ENCODE measurements at regions not wholly inside any gene's neighbourhood (a gene's known extent, or its start where the extent isn't known, plus 50 kb on each side); places are given as distances from the start of the nearest gene placed in this dataset.

DNA sequence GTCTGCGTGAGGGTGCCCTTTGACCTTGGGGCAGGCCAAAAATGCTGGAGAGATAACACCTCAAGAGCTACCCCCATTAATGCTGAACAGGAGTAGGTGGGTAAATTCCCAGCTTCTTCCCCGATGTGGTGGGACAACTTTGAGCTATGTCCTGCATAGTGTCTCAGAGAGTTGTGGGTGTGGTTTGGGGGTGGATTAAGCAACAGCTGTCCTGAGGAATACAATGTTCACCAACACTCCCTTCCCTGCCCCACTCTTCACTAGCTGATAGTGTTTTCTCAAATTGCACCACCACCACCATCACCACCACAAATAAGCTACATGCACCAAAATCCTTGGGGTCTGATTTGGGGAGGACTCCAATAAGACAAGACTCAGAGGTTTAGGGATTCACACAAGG lies 258.4 kb downstream of the HLX start:
- Histone ChIP-seq H3K4me1 (ENCODE audit: control insufficient read depth, insufficient read depth, low read length) (no peaks in the 10 kb centered on the region), H3K36me3 (ENCODE audit: control insufficient read depth, insufficient read depth, low read length) (no peaks in the 10 kb centered on the region), H3K27ac (ENCODE audit: low read length) (no peak overlapping the region), H3K9me3 (ENCODE audit: control insufficient read depth, low read depth, low read length) (no peaks in the 10 kb centered on the region), H3K27me3 (ENCODE audit: control insufficient read depth, insufficient read depth, low read length) (no peaks in the 10 kb centered on the region), H3K4me3 (ENCODE audit: low read length) (no peak overlapping the region)
- DNase-seq = no peak
- WGBS (ENCODE audit: insufficient coverage, low lambda C conversion rate) = no CpG with 5 or more reads among the region's 2 CpGs

DNA sequence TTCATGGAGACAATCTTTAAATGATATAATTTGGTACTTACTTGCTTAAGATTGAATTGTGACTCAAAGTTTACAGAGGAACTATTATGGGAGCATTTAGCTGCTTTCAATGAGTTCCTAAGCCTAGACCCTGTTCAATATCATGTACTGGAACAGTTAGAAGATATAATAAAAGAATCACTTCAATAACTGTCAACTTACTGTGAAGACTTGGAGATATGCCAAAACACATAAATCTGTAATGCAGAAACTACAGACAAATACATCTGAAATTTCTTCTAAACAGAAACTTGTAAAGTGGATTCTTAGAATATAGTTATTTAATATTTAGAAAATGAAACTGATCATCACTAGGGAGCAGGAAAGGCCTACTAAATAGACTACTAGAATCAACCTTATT lies 259.3 kb downstream of the HLX start:
- H3K4me3 ChIP-seq (ENCODE audit: low read length) = no peak overlapping the region
- no peaks in the 10 kb centered on the region for H3K4me1 ChIP-seq (ENCODE audit: control insufficient read depth, insufficient read depth, low read length)
- no peak overlapping the region for H3K27ac ChIP-seq (ENCODE audit: low read length)
- DNase-seq = no peak
- no peaks in the 10 kb centered on the region for H3K9me3 ChIP-seq (ENCODE audit: control insufficient read depth, low read depth, low read length)
- no peaks in the 10 kb centered on the region for H3K36me3 ChIP-seq (ENCODE audit: control insufficient read depth, insufficient read depth, low read length)
- no peaks in the 10 kb centered on the region for H3K27me3 ChIP-seq (ENCODE audit: control insufficient read depth, insufficient read depth, low read length)

GRCh38 chr1:221139991-221140390 lies 260.7 kb downstream of the HLX start:
- Histone ChIP-seq H3K27me3 (ENCODE audit: control insufficient read depth, insufficient read depth, low read length) (no peaks in the 10 kb centered on the region), H3K27ac (ENCODE audit: low read length) (no peak overlapping the region), H3K4me1 (ENCODE audit: control insufficient read depth, insufficient read depth, low read length) (no peaks in the 10 kb centered on the region), H3K4me3 (ENCODE audit: low read length) (no peak overlapping the region), H3K9me3 (ENCODE audit: control insufficient read depth, low read depth, low read length) (no peaks in the 10 kb centered on the region), H3K36me3 (ENCODE audit: control insufficient read depth, insufficient read depth, low read length) (no peaks in the 10 kb centered on the region)
- WGBS (ENCODE audit: insufficient coverage, low lambda C conversion rate) = no CpG with 5 or more reads among the region's 1 CpG
- DNase-seq = no peak

GRCh38 chr1:221141096-221141495 lies 261.9 kb downstream of the HLX start:
- no peaks in the 10 kb centered on the region for H3K27me3 ChIP-seq (ENCODE audit: control insufficient read depth, insufficient read depth, low read length)
- no peak overlapping the region for H3K4me3 ChIP-seq (ENCODE audit: low read length)
- H3K4me1 ChIP-seq (ENCODE audit: control insufficient read depth, insufficient read depth, low read length) = no peaks in the 10 kb centered on the region
- H3K27ac ChIP-seq (ENCODE audit: low read length) = no peak overlapping the region
- no peaks in the 10 kb centered on the region for H3K36me3 ChIP-seq (ENCODE audit: control insufficient read depth, insufficient read depth, low read length)
- no peaks in the 10 kb centered on the region for H3K9me3 ChIP-seq (ENCODE audit: control insufficient read depth, low read depth, low read length)
- no peak for DNase-seq
- 100% methylated on average over 1 of the region's 2 CpGs for WGBS (ENCODE audit: insufficient coverage, low lambda C conversion rate)

GRCh38 chr1:221141606-221142285 lies 262.5 kb downstream of the HLX start:
- H3K36me3 ChIP-seq (ENCODE audit: control insufficient read depth, insufficient read depth, low read length) = no peaks in the 10 kb centered on the region
- 100% methylated on average over 1 of the region's 6 CpGs for WGBS (ENCODE audit: insufficient coverage, low lambda C conversion rate)
- DNase-seq = no peak
- H3K4me3 ChIP-seq (ENCODE audit: low read length) = no peak overlapping the region
- no peaks in the 10 kb centered on the region for H3K9me3 ChIP-seq (ENCODE audit: control insufficient read depth, low read depth, low read length)
- no peaks in the 10 kb centered on the region for H3K4me1 ChIP-seq (ENCODE audit: control insufficient read depth, insufficient read depth, low read length)
- H3K27ac ChIP-seq (ENCODE audit: low read length) = no peak overlapping the region
- H3K27me3 ChIP-seq (ENCODE audit: control insufficient read depth, insufficient read depth, low read length) = no peaks in the 10 kb centered on the region

- no peak for DNase-seq
- Histone ChIP-seq H3K27me3 (ENCODE audit: control insufficient read depth, insufficient read depth, low read length) (no peaks in the 10 kb centered on the region), H3K9me3 (ENCODE audit: control insufficient read depth, low read depth, low read length) (no peaks in the 10 kb centered on the region), H3K27ac (ENCODE audit: low read length) (no peak overlapping the region), H3K4me1 (ENCODE audit: control insufficient read depth, insufficient read depth, low read length) (no peaks in the 10 kb centered on the region), H3K4me3 (ENCODE audit: low read length) (no peak overlapping the region), H3K36me3 (ENCODE audit: control insufficient read depth, insufficient read depth, low read length) (no peaks in the 10 kb centered on the region)
- WGBS (ENCODE audit: insufficient coverage, low lambda C conversion rate) = 83% methylated on average over 1 of the region's 4 CpGs
Observed at GRCh38 chr1:221148660-221149059, 269.4 kb downstream of the HLX start.

GRCh38 chr1:221149111-221149510 lies 269.9 kb downstream of the HLX start:
- H3K4me3 ChIP-seq (ENCODE audit: low read length) = no peak overlapping the region
- H3K36me3 ChIP-seq (ENCODE audit: control insufficient read depth, insufficient read depth, low read length) = no peaks in the 10 kb centered on the region
- no peaks in the 10 kb centered on the region for H3K27me3 ChIP-seq (ENCODE audit: control insufficient read depth, insufficient read depth, low read length)
- H3K4me1 ChIP-seq (ENCODE audit: control insufficient read depth, insufficient read depth, low read length) = no peaks in the 10 kb centered on the region
- no peak overlapping the region for H3K27ac ChIP-seq (ENCODE audit: low read length)
- no peak for DNase-seq
- no peaks in the 10 kb centered on the region for H3K9me3 ChIP-seq (ENCODE audit: control insufficient read depth, low read depth, low read length)
- 77% methylated on average over 3 of the region's 4 CpGs for WGBS (ENCODE audit: insufficient coverage, low lambda C conversion rate)

DNA sequence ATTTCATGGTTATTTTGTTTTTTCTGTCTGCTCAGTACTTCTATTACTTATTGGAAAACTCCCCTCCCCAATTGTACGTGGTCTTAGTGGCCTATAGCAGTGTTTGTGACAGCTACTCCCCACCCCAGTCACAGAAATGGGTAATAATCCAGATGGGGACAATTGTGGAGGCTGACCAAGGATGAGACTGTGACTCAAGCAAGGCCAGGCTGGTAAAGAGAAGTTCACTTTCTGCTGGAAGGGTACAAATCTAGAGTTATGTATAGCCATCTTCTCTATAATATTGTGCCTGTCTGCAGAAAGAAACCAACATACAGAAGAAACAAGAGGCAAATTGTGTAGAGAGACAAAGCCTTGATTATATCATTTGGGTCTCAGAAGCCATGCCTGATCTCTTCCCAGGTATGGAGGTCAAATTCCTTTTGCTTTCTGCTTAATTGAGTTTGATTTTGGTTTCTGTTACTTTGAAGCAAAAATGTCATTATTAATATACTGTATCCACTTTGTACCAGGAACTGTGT lies 270.4 kb downstream of the HLX start:
- Histone ChIP-seq H3K27me3 (ENCODE audit: control insufficient read depth, insufficient read depth, low read length) (no peaks in the 10 kb centered on the region), H3K4me3 (ENCODE audit: low read length) (no peak overlapping the region), H3K36me3 (ENCODE audit: control insufficient read depth, insufficient read depth, low read length) (no peaks in the 10 kb centered on the region), H3K27ac (ENCODE audit: low read length) (no peak overlapping the region), H3K4me1 (ENCODE audit: control insufficient read depth, insufficient read depth, low read length) (no peaks in the 10 kb centered on the region), H3K9me3 (ENCODE audit: control insufficient read depth, low read depth, low read length) (no peaks in the 10 kb centered on the region)
- DNase-seq = no peak
- WGBS (ENCODE audit: insufficient coverage, low lambda C conversion rate) = no CpG with 5 or more reads among the region's 1 CpG

DNA sequence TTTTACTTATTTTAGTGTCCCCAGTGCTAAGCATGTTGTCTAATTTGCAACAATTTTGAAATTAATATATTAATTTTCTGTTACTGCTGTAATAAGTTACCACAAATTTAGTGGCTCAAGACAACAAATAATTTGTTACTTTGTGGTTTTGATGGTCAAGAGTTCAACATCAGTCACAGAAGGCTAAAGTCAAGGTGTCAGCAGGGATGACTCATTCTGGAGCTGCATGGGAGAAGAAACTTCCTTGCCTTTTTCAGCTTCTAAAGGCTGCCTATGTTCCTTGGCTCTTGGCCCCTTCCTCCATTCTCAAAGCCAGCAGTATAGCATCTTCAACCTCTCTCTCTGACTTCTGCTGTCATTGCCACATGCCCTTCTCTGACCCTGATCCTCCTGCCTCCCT lies 271.8 kb downstream of the HLX start:
- no peaks in the 10 kb centered on the region for H3K4me1 ChIP-seq (ENCODE audit: control insufficient read depth, insufficient read depth, low read length)
- no peak overlapping the region for H3K27ac ChIP-seq (ENCODE audit: low read length)
- DNase-seq = no peak
- no peaks in the 10 kb centered on the region for H3K36me3 ChIP-seq (ENCODE audit: control insufficient read depth, insufficient read depth, low read length)
- H3K27me3 ChIP-seq (ENCODE audit: control insufficient read depth, insufficient read depth, low read length) = no peaks in the 10 kb centered on the region
- no peak overlapping the region for H3K4me3 ChIP-seq (ENCODE audit: low read length)
- no peaks in the 10 kb centered on the region for H3K9me3 ChIP-seq (ENCODE audit: control insufficient read depth, low read depth, low read length)

DNA sequence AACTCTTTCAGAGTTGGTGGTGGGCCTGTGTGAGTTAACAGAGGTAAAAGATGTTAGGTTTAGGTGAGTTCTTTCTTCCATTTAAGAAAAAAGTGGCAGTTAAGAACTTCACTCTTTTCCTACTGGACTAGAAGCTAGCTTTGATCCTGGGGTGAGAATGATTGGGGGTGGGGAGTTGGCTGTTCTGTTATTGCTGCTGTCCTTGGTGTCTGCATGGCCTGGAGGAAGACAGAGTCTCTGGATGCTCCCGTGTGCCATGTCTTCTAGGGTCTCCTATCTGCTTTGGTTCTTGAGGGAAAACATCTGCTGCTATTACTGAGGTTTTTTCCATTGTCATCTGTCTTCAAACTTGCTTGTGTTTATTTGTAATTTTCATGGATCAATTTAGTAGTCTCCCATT lies 275.7 kb downstream of the HLX start:
- Histone ChIP-seq H3K4me3 (ENCODE audit: low read length) (no peak overlapping the region), H3K36me3 (ENCODE audit: control insufficient read depth, insufficient read depth, low read length) (no peaks in the 10 kb centered on the region), H3K27me3 (ENCODE audit: control insufficient read depth, insufficient read depth, low read length) (no peaks in the 10 kb centered on the region), H3K9me3 (ENCODE audit: control insufficient read depth, low read depth, low read length) (no peaks in the 10 kb centered on the region), H3K4me1 (ENCODE audit: control insufficient read depth, insufficient read depth, low read length) (no peaks in the 10 kb centered on the region), H3K27ac (ENCODE audit: low read length) (no peak overlapping the region)
- no peak for DNase-seq
- no CpG with 5 or more reads among the region's 1 CpG for WGBS (ENCODE audit: insufficient coverage, low lambda C conversion rate)

GRCh38 chr1:221157026-221157761 lies 278.0 kb downstream of the HLX start:
- Histone ChIP-seq H3K4me3 (ENCODE audit: low read length) (no peak overlapping the region), H3K9me3 (ENCODE audit: control insufficient read depth, low read depth, low read length) (no peaks in the 10 kb centered on the region), H3K27me3 (ENCODE audit: control insufficient read depth, insufficient read depth, low read length) (no peaks in the 10 kb centered on the region), H3K4me1 (ENCODE audit: control insufficient read depth, insufficient read depth, low read length) (no peaks in the 10 kb centered on the region), H3K27ac (ENCODE audit: low read length) (no peak overlapping the region), H3K36me3 (ENCODE audit: control insufficient read depth, insufficient read depth, low read length) (no peaks in the 10 kb centered on the region)
- no peak for DNase-seq
- 67% methylated on average over 2 of the region's 6 CpGs for WGBS (ENCODE audit: insufficient coverage, low lambda C conversion rate)

Data from large intestine (tissue), 3 donors.